Heart left ventricle (tissue), 13 donors: ENCODE measurements at regions not wholly inside any gene's neighbourhood (a gene's known extent, or its start where the extent isn't known, plus 50 kb on each side); places are given as distances from the start of the nearest gene placed in this dataset.

Source experiments
- CTCF ChIP-seq, 12 donors: fragments of 200-600 bp; sonication (generic) in 4 of 12; IDR thresholded peaks; one replicate each; pipeline versions ENCODE4 v1.5.0 to v1.8.0; 2018 to 2022; ENCODE audit warnings: antibody characterized with exemption in 12 of 12, mild to moderate bottlenecking in 5 of 12
- POLR2A ChIP-seq, 2 donors: fragments of 450-650 bp; IDR thresholded peaks; one replicate each; pipeline ENCODE4 v1.6.1; 2017; ENCODE audit warnings: antibody characterized with exemption in 2 of 2, mild to moderate bottlenecking in 2 of 2, moderate library complexity in 2 of 2
- donor health status: ischemic (EF 13 %, LVEDD 7.1; RV severe dilation, severe dysfunction).
- donor health status: DM: no; HTN: yes; CAD: no.
- donor health status: DM: no; HTN: no; CAD: no.
- donor health status: ischemic (EF 25% LVEDD 6.9; RV normal size, moderate dysfunction).
- donor health status: ischemic (EF 25% LVEDD 5.7; RV mildly dilated, moderate dysfunction).
- donor health status: ischemic (EF 35%, LVEDD 5.7; RV mildly dilated, moderate dysfunction).
- donor health status: nonischemic (EF 11% LVEDD 7.7; RV severe dilation, severe dysfunction).
- donor health status: DM: yes; HTN: yes; CAD: no.
- donor health status: PGD.
- donor health status: ischemic (EF 29% LVEDD 5.4; RV normal size, mild dysfunction).
- donor health status: nonischemic (EF 23%, LVEDD 6.1; RV moderate dilation, normal function).

DNA sequence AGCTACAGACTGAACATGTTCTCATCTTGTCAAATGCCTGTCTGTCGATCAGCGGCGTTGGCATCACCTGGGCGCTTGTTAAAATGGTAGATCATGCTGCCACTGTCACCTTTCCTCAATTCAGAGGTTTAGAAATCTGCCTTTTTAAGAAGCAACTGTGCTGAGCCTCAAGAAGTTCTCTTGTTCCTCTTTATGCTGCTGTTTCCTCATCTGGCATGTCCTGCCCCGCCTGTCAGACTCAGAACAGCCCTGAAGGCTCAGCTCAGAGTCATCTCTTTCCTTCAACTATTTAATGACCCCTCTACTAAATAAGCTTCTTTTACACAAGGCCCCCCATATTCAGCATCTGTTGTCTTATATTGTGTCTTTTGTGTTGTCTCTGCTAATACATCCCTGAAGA lies 368.2 kb downstream of the EPM2A start:
- TF ChIP-seq CTCF (IDR thresholded peaks at IDR 0.05): no peak
- no peak for TF ChIP-seq POLR2A (IDR thresholded peaks at IDR 0.05)
